Mesenchymal stem cell (in vitro differentiated cells and primary cell): ENCODE measurements at regions not wholly inside any gene's neighbourhood (a gene's known extent, or its start where the extent isn't known, plus 50 kb on each side); places are given as distances from the start of the nearest gene placed in this dataset.

ENCODE experiments used
- DNase-seq: peaks from one replicate; pipeline ENCODE4 v3.0.0-alpha.2; 2013
- H2AFZ ChIP-seq: one replicate; pipeline ENCODE4 v1.6.1; 2013; ENCODE audit warnings: low read depth, mild to moderate bottlenecking, control low read depth, inconsistent platforms, low read length, moderate library complexity
- H2AK5ac ChIP-seq: 2 replicates; pipeline ENCODE4 v1.6.1; 2013; ENCODE audit warnings: low read length, moderate library complexity, mild to moderate bottlenecking, inconsistent platforms; ENCODE audit not compliant: severe bottlenecking
- H2BK120ac ChIP-seq: one replicate; pipeline ENCODE4 v1.6.1; 2013; ENCODE audit warnings: low read depth, mild to moderate bottlenecking, inconsistent platforms, low read length, moderate library complexity
- H2BK12ac ChIP-seq, 2 experiments: one replicate each; pipeline ENCODE4 v1.6.1; 2013; ENCODE audit warnings: inconsistent platforms in 2 of 2, low read length in 2 of 2, mild to moderate bottlenecking in 2 of 2, moderate library complexity in 2 of 2, control low read depth in 1 of 2
- H2BK15ac ChIP-seq: one replicate; pipeline ENCODE4 v1.6.1; 2013; ENCODE audit warnings: mild to moderate bottlenecking, low read depth, inconsistent platforms; ENCODE audit not compliant: poor library complexity, severe bottlenecking
- H2BK5ac ChIP-seq: 2 replicates; pipeline ENCODE4 v1.6.1; 2013; ENCODE audit warnings: low read depth, mild to moderate bottlenecking, low read length, control low read depth, inconsistent platforms; ENCODE audit not compliant: poor library complexity, severe bottlenecking
- H3K14ac ChIP-seq, 2 experiments: one replicate each; pipeline ENCODE4 v1.6.1; 2013; ENCODE audit warnings: inconsistent platforms in 2 of 2, low read length in 2 of 2, control low read depth in 1 of 2, mild to moderate bottlenecking in 1 of 2, moderate library complexity in 1 of 2
- H3K18ac ChIP-seq, 2 experiments: one replicate each; pipeline ENCODE4 v1.6.1; 2013; ENCODE audit warnings: inconsistent platforms in 2 of 2, low read length in 2 of 2, control low read depth in 1 of 2, low read depth in 1 of 2, mild to moderate bottlenecking in 1 of 2
- H3K23ac ChIP-seq, 2 experiments: one replicate each; pipeline ENCODE4 v1.6.1; 2013; ENCODE audit warnings: inconsistent platforms in 2 of 2, low read length in 2 of 2, mild to moderate bottlenecking in 2 of 2, moderate library complexity in 2 of 2, control low read depth in 1 of 2
- H3K27ac ChIP-seq: 2 replicates; pipeline ENCODE4 v1.5.1; 2013; ENCODE audit warnings: mild to moderate bottlenecking, moderate library complexity, low read length, control low read depth, inconsistent platforms; ENCODE audit not compliant: poor library complexity, severe bottlenecking
- H3K27me3 ChIP-seq, 2 experiments: 2 replicates each; pipeline versions ENCODE4 v1.6.1 to v1.7.0; 2013; ENCODE audit warnings: low read length in 2 of 2, mild to moderate bottlenecking in 2 of 2, moderate library complexity in 2 of 2, control low read depth in 1 of 2, inconsistent platforms in 1 of 2; ENCODE audit not compliant: control insufficient read depth in 1 of 2, insufficient read depth in 1 of 2
- H3K36me3 ChIP-seq, 2 experiments: 2 replicates each; pipeline versions ENCODE4 v1.6.1 to v1.7.0; 2013; ENCODE audit warnings: low read length in 2 of 2, control low read depth in 1 of 2, inconsistent platforms in 1 of 2, low read depth in 1 of 2, mild to moderate bottlenecking in 1 of 2; ENCODE audit not compliant: insufficient read depth in 2 of 2, control insufficient read depth in 1 of 2
- H3K4ac ChIP-seq, 2 experiments: one replicate each; pipeline ENCODE4 v1.6.1; 2013; ENCODE audit warnings: inconsistent platforms in 2 of 2, low read length in 2 of 2, mild to moderate bottlenecking in 2 of 2, moderate library complexity in 2 of 2, control low read depth in 1 of 2, low read depth in 1 of 2
- H3K4me1 ChIP-seq: 2 replicates; pipeline ENCODE4 v1.6.1; 2013; ENCODE audit warnings: low read depth, low read length, control low read depth; ENCODE audit not compliant: control insufficient read depth, insufficient read depth
- H3K4me2 ChIP-seq: 2 replicates; pipeline ENCODE4 v1.6.1; 2013; ENCODE audit warnings: low read length, mild to moderate bottlenecking, inconsistent platforms; ENCODE audit not compliant: poor library complexity, severe bottlenecking
- H3K4me3 ChIP-seq, 2 experiments: 2 replicates each; pipeline versions ENCODE4 v1.5.1 to v1.7.0; 2013; ENCODE audit warnings: low read length in 2 of 2, mild to moderate bottlenecking in 2 of 2, control low read depth in 1 of 2, low read depth in 1 of 2; ENCODE audit not compliant: insufficient read depth in 1 of 2
- H3K79me1 ChIP-seq: replicated peaks from 2 replicates; pipeline ENCODE4 v1.6.1; 2013; ENCODE audit warnings: mild to moderate bottlenecking, control low read depth, low read length, inconsistent platforms; ENCODE audit not compliant: poor library complexity, severe bottlenecking
- H3K9ac ChIP-seq: 2 replicates; pipeline ENCODE4 v1.7.0; 2013; ENCODE audit warnings: mild to moderate bottlenecking, low read length, moderate library complexity
- H3K9me3 ChIP-seq: 2 replicates; pipeline ENCODE4 v1.7.0; 2013; ENCODE audit warnings: mild to moderate bottlenecking, low read length; ENCODE audit not compliant: control insufficient read depth
- H4K8ac ChIP-seq: one replicate; pipeline ENCODE4 v1.6.1; 2013; ENCODE audit warnings: inconsistent platforms, mild to moderate bottlenecking, low read length, moderate library complexity
- H4K91ac ChIP-seq: one replicate; pipeline ENCODE4 v1.6.1; 2013; ENCODE audit warnings: mild to moderate bottlenecking, low read length, inconsistent platforms
- WGBS: methylation state at CpG from one replicate; pipeline ENCODE4 v1.1.7; 2013; ENCODE audit warnings: mixed read lengths; 5-methylcytosine and 5-hydroxymethylcytosine counted together

DNA sequence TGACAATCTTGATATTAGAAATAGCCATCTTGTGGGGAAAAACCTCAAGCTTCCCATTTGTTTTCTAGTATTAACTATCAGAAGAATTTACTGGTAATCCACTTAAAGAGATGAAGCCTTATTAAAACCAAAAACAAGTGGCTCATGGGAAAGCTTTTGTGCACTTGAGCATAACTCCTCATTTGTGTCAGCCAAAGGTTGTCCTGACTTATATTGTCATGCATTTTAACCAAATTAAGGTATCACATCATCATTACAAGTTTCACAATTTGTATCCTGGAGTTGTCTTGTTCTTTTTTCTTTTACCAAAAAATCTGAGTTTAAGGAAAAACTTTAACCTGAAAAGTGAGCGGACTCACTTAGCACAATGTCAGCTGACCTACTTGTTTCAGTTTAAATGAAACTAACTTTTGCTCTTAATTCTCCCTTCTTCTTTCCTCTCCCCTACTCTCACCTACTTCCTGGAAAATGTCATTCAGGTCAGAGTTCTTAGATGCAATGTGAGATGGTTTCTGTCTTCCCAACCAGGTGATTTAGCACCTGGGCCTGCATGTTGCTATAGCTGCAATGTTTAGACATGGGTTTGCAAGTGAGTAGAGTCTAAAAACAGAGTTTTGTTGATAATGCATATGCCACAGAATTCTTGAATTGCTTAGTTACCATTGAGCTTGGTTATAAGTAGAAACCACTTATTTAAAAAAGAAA lies 82.8 kb downstream of the TNFAIP3 start:
- no peaks in the 10 kb centered on the region for H3K36me3 ChIP-seq
- H3K18ac ChIP-seq = no peak overlapping the region
- no peaks in the 10 kb centered on the region for H3K4me1 ChIP-seq
- H3K27me3 ChIP-seq = peaks cover 0 to 3% of the 10 kb centered on the region in 2 experiments
- no peak overlapping the region for H2BK12ac ChIP-seq
- H2BK5ac ChIP-seq = no peak overlapping the region
- no peak overlapping the region for H2AFZ ChIP-seq
- H3K14ac ChIP-seq = no peak overlapping the region
- H3K9ac ChIP-seq = no peak overlapping the region
- no peak overlapping the region for H3K4me3 ChIP-seq
- H3K9me3 ChIP-seq = no peaks in the 10 kb centered on the region
- no peaks in the 10 kb centered on the region for H3K79me1 ChIP-seq
- H2BK15ac ChIP-seq = no peak overlapping the region
- WGBS = 91% methylated on average over 1 of the region's 1 CpG
- H3K4ac ChIP-seq = no peak overlapping the region
- DNase-seq = no peak
- H4K91ac ChIP-seq = no peak overlapping the region
- no peak overlapping the region for H4K8ac ChIP-seq
- H2BK120ac ChIP-seq = no peak overlapping the region
- no peak overlapping the region for H3K4me2 ChIP-seq
- H2AK5ac ChIP-seq = no peak overlapping the region
- H3K27ac ChIP-seq = no peak overlapping the region
- H3K23ac ChIP-seq = no peak overlapping the region

DNA sequence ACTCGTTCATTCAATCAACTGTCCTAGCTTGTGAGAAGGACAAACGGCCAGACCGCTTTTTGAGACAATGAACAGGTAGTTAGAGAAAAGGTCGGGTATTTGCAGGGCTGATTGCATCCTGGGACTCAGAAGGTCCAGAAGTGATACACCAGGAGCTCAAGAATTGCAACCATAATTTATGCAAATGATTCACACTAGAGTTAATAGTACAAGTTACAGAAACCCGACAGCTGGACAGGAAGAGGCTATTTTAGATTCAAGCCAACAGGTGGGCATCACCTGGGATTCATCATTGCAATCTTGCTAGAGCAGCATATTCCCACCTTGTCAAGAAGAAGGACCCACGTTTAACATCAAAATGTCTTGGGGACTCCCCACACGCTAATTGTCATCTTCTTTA lies 83.5 kb downstream of the TNFAIP3 start:
- Histone ChIP-seq H3K79me1 (no peaks in the 10 kb centered on the region), H3K36me3 (no peaks in the 10 kb centered on the region), H3K14ac (no peak overlapping the region), H3K9ac (no peak overlapping the region), H2BK15ac (no peak overlapping the region), H3K4ac (no peak overlapping the region), H2AFZ (no peak overlapping the region), H3K4me2 (no peak overlapping the region), H3K9me3 (no peaks in the 10 kb centered on the region), H3K4me3 (no peak overlapping the region), H2AK5ac (no peak overlapping the region), H3K4me1 (no peaks in the 10 kb centered on the region), H3K27me3 (peaks cover 0 to 3% of the 10 kb centered on the region in 2 experiments), H3K27ac (no peak overlapping the region), H2BK120ac (no peak overlapping the region), H2BK12ac (no peak overlapping the region), H4K8ac (no peak overlapping the region), H3K23ac (no peak overlapping the region), H2BK5ac (no peak overlapping the region), H4K91ac (no peak overlapping the region), H3K18ac (no peak overlapping the region)
- 95% methylated on average over 2 of the region's 7 CpGs for WGBS
- no peak for DNase-seq

DNA sequence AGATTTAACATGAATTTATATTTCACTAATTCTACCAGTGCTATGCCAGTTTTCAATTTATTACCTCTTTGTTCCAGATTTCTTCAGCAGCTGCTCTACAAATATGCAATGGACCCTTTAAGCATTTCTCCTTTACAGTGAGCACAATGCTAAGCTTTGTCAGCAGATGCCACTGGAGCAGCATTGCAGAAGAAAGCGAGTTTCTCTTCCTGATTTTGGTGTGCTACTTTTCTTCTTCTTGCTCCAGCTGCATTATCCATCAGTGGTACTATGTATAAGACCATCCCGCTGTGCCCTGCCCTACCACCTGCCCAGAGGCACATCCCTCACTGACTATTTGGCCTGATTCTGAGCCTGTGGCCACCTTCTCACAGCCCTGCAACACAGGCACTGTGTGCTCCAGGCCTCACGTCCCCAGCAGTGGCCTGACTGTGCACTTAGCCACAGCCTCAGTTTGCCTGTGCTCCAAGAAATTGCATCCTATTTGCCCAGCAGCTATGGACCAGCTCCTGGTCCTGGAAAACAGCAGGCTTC lies 84.1 kb downstream of the TNFAIP3 start:
- H3K9me3 ChIP-seq = no peaks in the 10 kb centered on the region
- H3K18ac ChIP-seq = no peak overlapping the region
- H3K4me3 ChIP-seq = no peak overlapping the region
- H2AK5ac ChIP-seq = no peak overlapping the region
- no peak overlapping the region for H2BK15ac ChIP-seq
- no peaks in the 10 kb centered on the region for H3K36me3 ChIP-seq
- no peak for DNase-seq
- H3K9ac ChIP-seq = no peak overlapping the region
- no peak overlapping the region for H4K91ac ChIP-seq
- H2AFZ ChIP-seq = no peak overlapping the region
- H2BK12ac ChIP-seq = no peak overlapping the region
- H3K14ac ChIP-seq = peak overlapping the region in 1 of 2 experiments; percentile 6
- peaks cover 0 to 3% of the 10 kb centered on the region in 2 experiments for H3K27me3 ChIP-seq
- H4K8ac ChIP-seq = no peak overlapping the region
- H3K79me1 ChIP-seq = no peaks in the 10 kb centered on the region
- H3K4me2 ChIP-seq = no peak overlapping the region
- H2BK120ac ChIP-seq = no peak overlapping the region
- H3K23ac ChIP-seq = no peak overlapping the region
- no peak overlapping the region for H3K4ac ChIP-seq
- no peaks in the 10 kb centered on the region for H3K4me1 ChIP-seq
- H2BK5ac ChIP-seq = no peak overlapping the region
- WGBS = 77% methylated on average over 3 of the region's 3 CpGs
- no peak overlapping the region for H3K27ac ChIP-seq

DNA sequence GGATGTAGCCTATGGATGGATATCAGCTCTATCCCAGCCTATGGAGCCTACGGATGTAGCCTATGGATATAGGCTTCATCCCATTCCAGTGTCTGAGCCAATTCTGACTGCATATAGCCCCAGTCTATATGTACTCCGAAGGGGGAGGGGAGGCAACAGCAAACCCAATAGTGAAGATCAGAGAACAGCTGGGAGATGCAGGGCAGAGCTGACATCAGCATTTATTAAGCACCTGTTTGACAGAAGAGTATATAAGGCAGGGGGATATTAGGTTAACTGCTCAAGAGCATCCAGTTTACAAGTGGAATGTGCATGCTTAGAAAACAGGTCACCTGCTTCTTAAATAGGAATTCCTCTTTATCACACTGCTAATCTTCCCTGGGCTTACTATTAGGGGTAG lies 85.2 kb downstream of the TNFAIP3 start:
- Histone ChIP-seq H2BK120ac (no peak overlapping the region), H3K23ac (no peak overlapping the region), H3K4me1 (no peaks in the 10 kb centered on the region), H3K27me3 (peaks cover 0 to 3% of the 10 kb centered on the region in 2 experiments), H2AK5ac (no peak overlapping the region), H2BK5ac (no peak overlapping the region), H3K9me3 (no peaks in the 10 kb centered on the region), H3K14ac (no peak overlapping the region), H3K27ac (no peak overlapping the region), H3K36me3 (no peaks in the 10 kb centered on the region), H2BK15ac (no peak overlapping the region), H3K9ac (no peak overlapping the region), H4K91ac (no peak overlapping the region), H3K4ac (no peak overlapping the region), H2AFZ (no peak overlapping the region), H3K4me2 (no peak overlapping the region), H3K79me1 (no peaks in the 10 kb centered on the region), H4K8ac (no peak overlapping the region), H3K18ac (no peak overlapping the region), H3K4me3 (no peak overlapping the region), H2BK12ac (no peak overlapping the region)
- WGBS = 84% methylated on average over 1 of the region's 2 CpGs
- DNase-seq = no peak
